ENCODE measurements at regions not wholly inside any gene's neighbourhood (a gene's known extent, or its start where the extent isn't known, plus 50 kb on each side); places are given as distances from the start of the nearest gene placed in this dataset.

DNA sequence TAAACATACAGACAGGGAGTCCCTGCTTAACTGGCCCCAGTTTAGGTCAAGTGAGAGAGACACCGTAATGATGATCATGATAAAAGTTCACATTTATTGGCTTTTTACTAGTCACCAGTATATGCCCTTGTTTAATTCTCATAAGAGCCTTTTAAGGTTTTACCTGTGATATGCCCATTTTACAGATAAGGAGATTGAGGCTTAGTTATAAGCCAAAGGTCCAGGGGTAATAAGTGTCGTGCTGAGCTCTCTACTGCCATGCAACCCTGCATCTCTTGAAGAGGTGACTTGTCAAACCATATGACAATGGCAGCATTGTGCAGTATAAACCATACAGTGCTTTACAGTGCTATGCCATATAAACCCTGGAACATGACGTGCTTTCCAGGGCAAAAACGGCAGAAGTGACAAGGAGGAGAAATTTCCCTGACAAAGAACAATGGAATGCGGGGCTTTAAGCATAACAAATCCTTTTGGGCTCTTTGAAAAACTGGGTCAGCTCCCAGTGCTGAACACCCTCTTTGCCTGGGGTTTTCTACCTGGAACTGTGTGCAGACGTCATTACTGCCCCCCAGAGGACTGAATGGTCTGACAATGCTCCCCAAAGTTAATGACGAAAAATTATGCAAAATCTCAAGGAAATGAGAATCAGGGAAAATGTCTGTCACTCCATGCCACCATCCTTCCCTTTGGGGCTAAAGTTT lies 59.7 kb upstream of the C14orf132 start:
- H3K27ac ChIP-seq (ENCODE audit: low read depth, low read length): peak overlapping the region; percentile 88
- H3K27me3 ChIP-seq (ENCODE audit: insufficient read depth, low read length): no peaks in the 10 kb centered on the region
- H3K9me3 ChIP-seq (ENCODE audit: insufficient read depth, low read depth, low read length): no peaks in the 10 kb centered on the region
- H3K9ac ChIP-seq (ENCODE audit: low read depth, low read length): peak overlapping the region; percentile 41; the same call in 1 of the 2 replicates
- WGBS: 22% methylated on average over 7 of the region's 7 CpGs
- H3K36me3 ChIP-seq (ENCODE audit: insufficient read depth, low read length): no peaks in the 10 kb centered on the region
- peaks cover 35% of the 10 kb centered on the region for H3K4me1 ChIP-seq (ENCODE audit: insufficient read depth, low read length)
- H3K4me3 ChIP-seq (ENCODE audit: low read length): no peak overlapping the region

DNA sequence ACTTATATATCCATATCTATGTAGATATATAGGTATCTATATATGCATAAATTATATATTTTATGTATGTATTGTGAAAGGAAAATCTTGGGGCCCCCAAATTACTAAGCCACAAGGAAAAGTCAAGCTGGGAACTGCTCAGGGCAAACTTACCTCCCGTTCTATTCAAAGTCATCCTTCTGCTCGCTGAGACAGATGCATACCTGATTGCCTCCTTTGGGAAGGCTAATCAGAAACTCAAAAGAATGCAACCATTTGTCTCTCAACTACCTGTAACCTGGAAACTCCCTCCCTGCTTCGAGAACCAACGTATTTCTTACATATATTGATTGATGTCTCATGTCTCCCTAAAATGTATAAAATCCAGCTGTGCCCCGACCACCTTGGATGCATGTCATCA lies 58.8 kb upstream of the C14orf132 start:
- Histone ChIP-seq H3K9me3 (ENCODE audit: insufficient read depth, low read depth, low read length) (no peaks in the 10 kb centered on the region), H3K4me3 (ENCODE audit: low read length) (no peak overlapping the region), H3K9ac (ENCODE audit: low read depth, low read length) (no peak overlapping the region), H3K27me3 (ENCODE audit: insufficient read depth, low read length) (no peaks in the 10 kb centered on the region), H3K27ac (ENCODE audit: low read depth, low read length) (peak overlapping the region; percentile 88; the same call in 1 of the 2 replicates), H3K4me1 (ENCODE audit: insufficient read depth, low read length) (peaks cover 35% of the 10 kb centered on the region), H3K36me3 (ENCODE audit: insufficient read depth, low read length) (no peaks in the 10 kb centered on the region)
- 40% methylated on average over 5 of the region's 5 CpGs for WGBS

- 66% methylated on average over 4 of the region's 4 CpGs for WGBS
- Histone ChIP-seq H3K9ac (ENCODE audit: low read depth, low read length) (no peak overlapping the region), H3K27me3 (ENCODE audit: insufficient read depth, low read length) (no peaks in the 10 kb centered on the region), H3K27ac (ENCODE audit: low read depth, low read length) (no peak overlapping the region), H3K4me3 (ENCODE audit: low read length) (no peak overlapping the region), H3K36me3 (ENCODE audit: insufficient read depth, low read length) (no peaks in the 10 kb centered on the region), H3K4me1 (ENCODE audit: insufficient read depth, low read length) (peaks cover 35% of the 10 kb centered on the region), H3K9me3 (ENCODE audit: insufficient read depth, low read depth, low read length) (no peaks in the 10 kb centered on the region)
These were observed 57.2 kb upstream of the C14orf132 start for GRCh38 chr14:95981965-95982364.

DNA sequence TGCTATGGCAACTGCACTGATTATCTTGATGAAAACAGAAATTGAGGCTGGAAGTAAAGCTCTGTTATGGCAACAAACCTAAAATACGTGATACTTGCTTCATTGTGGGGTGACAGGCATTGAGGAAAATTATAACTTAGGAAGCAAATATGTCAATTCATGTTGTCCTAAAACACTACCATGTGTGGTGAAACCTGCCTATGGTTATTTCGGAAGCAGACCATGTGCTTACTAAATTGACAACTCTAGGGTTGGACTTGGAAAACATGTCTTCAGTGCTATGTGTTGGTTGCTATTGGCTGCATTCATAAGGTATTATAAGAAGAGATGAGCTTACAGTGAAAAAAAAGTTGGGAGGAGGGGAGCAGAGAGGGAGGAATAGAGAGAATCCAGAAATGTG lies 55.0 kb upstream of the C14orf132 start:
- Histone ChIP-seq H3K27ac (ENCODE audit: low read depth, low read length) (no peak overlapping the region), H3K9ac (ENCODE audit: low read depth, low read length) (no peak overlapping the region), H3K36me3 (ENCODE audit: insufficient read depth, low read length) (no peaks in the 10 kb centered on the region), H3K9me3 (ENCODE audit: insufficient read depth, low read depth, low read length) (peaks cover 12% of the 10 kb centered on the region), H3K4me1 (ENCODE audit: insufficient read depth, low read length) (peaks cover 20% of the 10 kb centered on the region), H3K4me3 (ENCODE audit: low read length) (no peak overlapping the region), H3K27me3 (ENCODE audit: insufficient read depth, low read length) (no peaks in the 10 kb centered on the region)
- 96% methylated on average over 2 of the region's 2 CpGs for WGBS

Data from HUES64 (cell line).